GM12872 (cell line): ENCODE measurements at regions not wholly inside any gene's neighbourhood (a gene's known extent, or its start where the extent isn't known, plus 50 kb on each side); places are given as distances from the start of the nearest gene placed in this dataset.

ENCODE experiments used
- TF ChIP-seq, protein P1 (sequence below): IDR thresholded peaks from 3 replicates; pipeline ENCODE4 v1.5.1; 2011; ENCODE audit warnings: low read depth, mild to moderate bottlenecking, low read length, moderate library complexity; ENCODE audit not compliant: insufficient read depth

DNA sequence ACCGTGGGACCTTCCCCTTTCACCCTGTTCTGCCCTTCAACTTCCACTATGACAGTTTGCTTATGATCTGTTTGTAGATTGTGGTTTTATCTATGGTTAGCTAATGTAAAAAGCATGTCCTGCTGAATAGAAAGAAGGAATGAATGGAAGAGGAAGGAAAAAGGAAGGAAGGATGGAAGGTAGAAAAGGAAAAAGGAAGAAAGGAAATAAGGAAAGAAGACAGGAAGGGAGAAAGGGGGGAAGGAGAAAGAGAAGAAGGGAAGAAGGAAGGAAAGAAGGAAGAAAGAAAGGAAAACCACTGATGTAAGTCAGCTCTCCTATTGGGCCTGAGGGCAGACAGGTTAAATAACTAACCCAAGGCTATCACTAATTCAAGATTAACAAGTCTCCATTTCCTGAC, 319.1 kb upstream of the KLF3 start:
- TF ChIP-seq, protein P1, sequence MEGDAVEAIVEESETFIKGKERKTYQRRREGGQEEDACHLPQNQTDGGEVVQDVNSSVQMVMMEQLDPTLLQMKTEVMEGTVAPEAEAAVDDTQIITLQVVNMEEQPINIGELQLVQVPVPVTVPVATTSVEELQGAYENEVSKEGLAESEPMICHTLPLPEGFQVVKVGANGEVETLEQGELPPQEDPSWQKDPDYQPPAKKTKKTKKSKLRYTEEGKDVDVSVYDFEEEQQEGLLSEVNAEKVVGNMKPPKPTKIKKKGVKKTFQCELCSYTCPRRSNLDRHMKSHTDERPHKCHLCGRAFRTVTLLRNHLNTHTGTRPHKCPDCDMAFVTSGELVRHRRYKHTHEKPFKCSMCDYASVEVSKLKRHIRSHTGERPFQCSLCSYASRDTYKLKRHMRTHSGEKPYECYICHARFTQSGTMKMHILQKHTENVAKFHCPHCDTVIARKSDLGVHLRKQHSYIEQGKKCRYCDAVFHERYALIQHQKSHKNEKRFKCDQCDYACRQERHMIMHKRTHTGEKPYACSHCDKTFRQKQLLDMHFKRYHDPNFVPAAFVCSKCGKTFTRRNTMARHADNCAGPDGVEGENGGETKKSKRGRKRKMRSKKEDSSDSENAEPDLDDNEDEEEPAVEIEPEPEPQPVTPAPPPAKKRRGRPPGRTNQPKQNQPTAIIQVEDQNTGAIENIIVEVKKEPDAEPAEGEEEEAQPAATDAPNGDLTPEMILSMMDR, result no peak

DNA sequence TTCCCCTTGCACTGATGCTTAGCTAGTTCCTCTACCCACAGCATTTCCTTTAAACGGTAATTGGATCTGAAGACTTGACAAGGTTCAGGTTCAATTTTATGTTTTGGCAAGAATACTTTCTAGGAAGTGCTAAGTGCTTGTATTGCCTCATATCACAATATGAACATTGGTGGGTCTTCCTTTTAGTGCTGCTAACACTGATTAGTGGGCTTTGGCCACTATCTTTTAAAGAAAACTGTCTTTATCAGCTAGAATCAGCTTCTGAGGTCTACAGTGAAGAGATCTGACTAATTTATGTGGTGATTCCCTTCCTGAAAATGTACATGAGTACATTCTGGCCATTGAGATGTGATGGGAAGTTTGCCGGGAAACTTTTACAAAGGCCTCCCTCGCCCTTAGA, 316.7 kb upstream of the KLF3 start:
- TF ChIP-seq, protein P1, result no peak

DNA sequence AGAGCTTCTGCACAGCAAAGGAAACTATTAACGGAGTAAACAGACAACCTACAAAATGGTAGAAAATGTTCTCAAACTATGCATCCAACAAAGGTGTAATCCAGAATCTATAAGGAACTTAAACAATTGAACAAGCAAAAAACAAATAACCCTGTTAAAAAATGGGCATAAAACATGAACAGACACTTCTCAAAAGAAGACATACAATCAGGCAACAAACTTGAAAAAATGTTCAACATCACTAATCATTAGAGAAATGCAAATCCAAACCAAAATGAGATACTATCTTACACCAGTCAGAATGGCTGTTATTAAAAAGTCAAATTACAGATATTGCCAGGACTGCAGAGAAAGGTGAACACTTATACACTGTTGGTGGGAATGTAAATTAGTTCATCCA, 309.6 kb upstream of the KLF3 start:
- TF ChIP-seq, protein P1, result no peak

- TF ChIP-seq, protein P1, result no peak
Observed at GRCh38 chr4:38354872-38355271, 309.1 kb upstream of the KLF3 start.

GRCh38 chr4:38356686-38357085, 307.3 kb upstream of the KLF3 start:
- TF ChIP-seq, protein P1, result no peak

- TF ChIP-seq, protein P1, result no peak
Observed at GRCh38 chr4:38357546-38357945, 306.5 kb upstream of the KLF3 start.

- TF ChIP-seq, protein P1, result no peak
Observed at GRCh38 chr4:38359113-38359512, 304.9 kb upstream of the KLF3 start.

GRCh38 chr4:38360201-38360600, 303.8 kb upstream of the KLF3 start:
- TF ChIP-seq, protein P1, result no peak
